HCT116 (cell line): ENCODE measurements at regions not wholly inside any gene's neighbourhood (a gene's known extent, or its start where the extent isn't known, plus 50 kb on each side); places are given as distances from the start of the nearest gene placed in this dataset.

Experiments
- ATAC-seq: fragments of 200-7000 bp; cut with Tn5 transposase; 2 replicates; pipeline ENCODE4 v1.9.1; 2020; ENCODE audit warnings: mild to moderate bottlenecking, moderate library complexity
- BruUV-seq: library from RNA; stranded (reverse); fragments of 400-500 nt; replicated peaks from 2 replicates; lab custom pipeline; 2021; lab: Mats Ljungman, UMichigan
- CTCF ChIA-PET: fragments of 300-600 bp; sonication (Branson Sonifier 250); formaldehyde crosslinking; loops from one replicate; lab custom pipeline; 2021; ENCODE audit warnings: antibody characterized with exemption; lab: Charles Lee
- POLR2A ChIA-PET: fragments of 300-600, 350-600 bp; sonication (Branson Sonifier 250); formaldehyde crosslinking; loops from one replicate; lab custom pipeline; 2021; ENCODE audit warnings: antibody characterized with exemption; lab: Charles Lee
- RAD21 ChIA-PET, 2 experiments: fragments of 300-600 bp; sonication (Branson Sonifier 250); formaldehyde crosslinking; loops; one replicate each; lab custom pipeline; 2023; ENCODE audit warnings: low total read pairs in 2 of 2; ENCODE audit not compliant: uncharacterized antibody in 2 of 2, unreplicated experiment in 2 of 2, low non-redundant PET in 1 of 2; lab: Charles Lee
- DNase-seq: peaks from one replicate; pipeline ENCODE4 v3.0.0-alpha.2; 2010; ENCODE audit warnings: low read depth, low spot score
- H2AFZ ChIP-seq: fragments of 200-600 bp; shearing (Covaris generic), sonication (generic); 2 replicates; pipeline ENCODE4 v1.6.1; 2017; ENCODE audit warnings: low read depth, mixed run types, mixed read lengths, antibody characterized with exemption, low read length; ENCODE audit not compliant: poor library complexity, severe bottlenecking
- H3K27ac ChIP-seq: 2 replicates; pipeline ENCODE4 v1.5.1; 2012; ENCODE audit warnings: low read depth, low read length
- H3K27me3 ChIP-seq: fragments of 200-600 bp; sonication (generic); 2 replicates; pipeline ENCODE4 v1.6.1; 2016; ENCODE audit warnings: mixed run types, low read length, mixed read lengths; ENCODE audit not compliant: insufficient read depth
- H3K36me3 ChIP-seq, 2 experiments: fragments of 200-500 bp in 1 of 2; fragments of 200-600 bp in 1 of 2; sonication (Bioruptor generic) in 1 of 2; sonication (generic) in 1 of 2; 2 replicates each; pipeline versions ENCODE4 v1.5.1 to v1.6.1; 2014 to 2016; ENCODE audit warnings: low read length in 2 of 2, inconsistent platforms in 1 of 2, mixed read lengths in 1 of 2, mixed run types in 1 of 2; ENCODE audit not compliant: insufficient read depth in 2 of 2, control insufficient read depth in 1 of 2
- H3K4me1 ChIP-seq, 2 experiments: fragments of 200-600 bp in 1 of 2; sonication (generic) in 1 of 2; 2 replicates each; pipeline versions ENCODE4 v1.5.1 to v1.6.1; 2012 to 2017; ENCODE audit warnings: low read length in 2 of 2, inconsistent platforms in 1 of 2, mild to moderate bottlenecking in 1 of 2, mixed read lengths in 1 of 2, mixed run types in 1 of 2, moderate library complexity in 1 of 2; ENCODE audit not compliant: insufficient read depth in 2 of 2, control insufficient read depth in 1 of 2
- H3K4me2 ChIP-seq: fragments of 200-600 bp; sonication (generic); 2 replicates; pipeline ENCODE4 v1.6.1; 2017; ENCODE audit warnings: mixed run types, low read length, mixed read lengths
- H3K4me3 ChIP-seq, 2 experiments: fragments of 200-600 bp in 1 of 2; sonication (generic) in 1 of 2; replicated peaks in 1 of 2; 2 replicates each; pipeline ENCODE4 v1.5.1; 2011 to 2016; ENCODE audit warnings: low read length in 2 of 2, control low read depth in 1 of 2, low read depth in 1 of 2, mild to moderate bottlenecking in 1 of 2, mixed read lengths in 1 of 2, mixed run types in 1 of 2
- H3K79me2 ChIP-seq: fragments of 200-600 bp; sonication (generic); 2 replicates; pipeline ENCODE4 v1.6.1; 2017; ENCODE audit warnings: mild to moderate bottlenecking, mixed run types, low read length, moderate library complexity, mixed read lengths; ENCODE audit not compliant: insufficient read depth
- H3K9ac ChIP-seq: fragments of 200-600 bp; sonication (generic); 2 replicates; pipeline ENCODE4 v1.6.1; 2016; ENCODE audit warnings: low read length, mixed read lengths
- H3K9me2 ChIP-seq: fragments of 200-600 bp; sonication (generic), shearing (Covaris generic); 2 replicates; pipeline ENCODE4 v1.6.1; 2017; ENCODE audit warnings: mixed run types, mild to moderate bottlenecking, moderate library complexity; ENCODE audit not compliant: insufficient read depth
- H3K9me3 ChIP-seq, 2 experiments: fragments of 200-500 bp in 1 of 2; fragments of 200-600 bp in 1 of 2; sonication (Bioruptor generic) in 1 of 2; sonication (generic) in 1 of 2; 2 replicates each; pipeline ENCODE4 v1.6.1; 2014 to 2017; ENCODE audit warnings: low read length in 2 of 2, mixed read lengths in 2 of 2, inconsistent platforms in 1 of 2, low read depth in 1 of 2, mild to moderate bottlenecking in 1 of 2, mixed run types in 1 of 2, moderate library complexity in 1 of 2; ENCODE audit not compliant: control insufficient read depth in 1 of 2, insufficient read depth in 1 of 2
- H4K20me1 ChIP-seq: fragments of 200-600 bp; sonication (generic), shearing (Covaris generic); 2 replicates; pipeline ENCODE4 v1.6.1; 2017; ENCODE audit warnings: mixed run types, mild to moderate bottlenecking, moderate library complexity; ENCODE audit not compliant: insufficient read depth
- CBX3 ChIP-seq: IDR thresholded peaks from 2 replicates; pipeline ENCODE4 v1.6.1; 2012; ENCODE audit warnings: low read depth
- ELF1 ChIP-seq: IDR thresholded peaks from 2 replicates; pipeline ENCODE4 v1.6.1; 2012; ENCODE audit warnings: low read depth, borderline replicate concordance
- EZH2 ChIP-seq: fragments of 200-600 bp; sonication (generic); IDR thresholded peaks from 2 replicates; pipeline ENCODE4 v1.6.1; 2017; ENCODE audit warnings: antibody characterized with exemption, mixed run types
- EZH2phosphoT487 ChIP-seq: fragments of 200-600 bp; IDR thresholded peaks from 2 replicates; pipeline ENCODE4 v1.6.1; 2018; ENCODE audit warnings: antibody characterized with exemption, borderline replicate concordance
- FOSL1 ChIP-seq: IDR thresholded peaks from 2 replicates; pipeline ENCODE4 v1.6.1; 2012; ENCODE audit warnings: low read depth
- JUND ChIP-seq: IDR thresholded peaks from 2 replicates; pipeline ENCODE4 v1.6.1; 2012
- POLR2A ChIP-seq: IDR thresholded peaks from 2 replicates; pipeline ENCODE4 v1.7.0; 2011; ENCODE audit warnings: borderline replicate concordance; ENCODE audit not compliant: insufficient read depth, insufficient read length; ENCODE audit errors: extremely low read depth
- POLR2AphosphoS5 ChIP-seq: IDR thresholded peaks from 2 replicates; pipeline ENCODE4 v1.6.1; 2011; ENCODE audit warnings: mild to moderate bottlenecking, low read depth, low read length, moderate library complexity
- SP1 ChIP-seq: IDR thresholded peaks from 2 replicates; pipeline ENCODE4 v1.6.1; 2012; ENCODE audit warnings: low read depth
- TCF7L2 ChIP-seq: IDR thresholded peaks from 2 replicates; pipeline ENCODE4 v1.7.0; 2011; ENCODE audit warnings: borderline replicate concordance, inconsistent platforms; ENCODE audit not compliant: insufficient read depth, insufficient read length; ENCODE audit errors: extremely low read depth
- YY1 ChIP-seq: IDR thresholded peaks from 2 replicates; pipeline ENCODE4 v1.6.1; 2011; ENCODE audit warnings: low read length, low read depth, moderate library complexity, mild to moderate bottlenecking; ENCODE audit not compliant: insufficient replicate concordance; ENCODE audit errors: extremely low read depth
- ZFX ChIP-seq: fragments of 450-650 bp; IDR thresholded peaks from 2 replicates; pipeline ENCODE4 v1.6.1; 2017
- intact Hi-C: fragments of 100-400 bp; cut with micrococcal nuclease; formaldehyde crosslinking; loops from 2 replicates; pipeline ENCODE4 v1.10.0; 2022
- TF ChIP-seq, protein P1 (sequence below): IDR thresholded peaks from 2 replicates; pipeline ENCODE4 v1.6.1; 2011; ENCODE audit warnings: mild to moderate bottlenecking, low read length, moderate library complexity; ENCODE audit not compliant: insufficient replicate concordance; ENCODE audit errors: extremely low read depth

DNA sequence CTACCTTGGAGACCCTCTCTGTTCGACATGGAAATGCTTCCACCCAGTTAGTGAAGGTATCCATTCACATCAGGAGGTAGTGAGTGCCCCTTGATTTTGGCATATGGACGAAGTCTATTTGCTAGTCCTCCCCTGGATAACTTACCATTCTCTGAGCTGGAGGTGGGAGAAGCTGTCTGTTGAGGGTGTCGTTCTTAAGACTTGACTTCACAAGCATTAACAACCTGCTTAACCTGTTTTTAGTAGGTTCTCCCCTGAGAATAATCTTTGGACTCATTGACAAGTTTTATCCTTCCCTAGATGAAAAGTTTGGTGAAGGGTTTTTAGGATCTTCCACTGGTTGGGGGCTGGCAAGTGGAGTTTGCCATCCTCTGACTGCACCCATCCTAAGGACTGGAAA is 1053.8 kb upstream of the CNTN5 start:
- ChIA-PET CTCF (no interaction called here), RAD21 (no interaction called here), POLR2A (no interaction called here)
- no peak overlapping the region for H3K4me3 ChIP-seq
- no peaks in the 10 kb centered on the region for H3K36me3 ChIP-seq
- no peak for TF ChIP-seq EZH2phosphoT487
- no peak for TF ChIP-seq CBX3
- no peak for TF ChIP-seq FOSL1
- TF ChIP-seq TCF7L2 = no peak
- no peak for TF ChIP-seq SP1
- no peak for TF ChIP-seq YY1
- TF ChIP-seq POLR2A = no peak
- TF ChIP-seq ELF1 = no peak
- TF ChIP-seq EZH2 = no peak
- TF ChIP-seq, protein P1, sequence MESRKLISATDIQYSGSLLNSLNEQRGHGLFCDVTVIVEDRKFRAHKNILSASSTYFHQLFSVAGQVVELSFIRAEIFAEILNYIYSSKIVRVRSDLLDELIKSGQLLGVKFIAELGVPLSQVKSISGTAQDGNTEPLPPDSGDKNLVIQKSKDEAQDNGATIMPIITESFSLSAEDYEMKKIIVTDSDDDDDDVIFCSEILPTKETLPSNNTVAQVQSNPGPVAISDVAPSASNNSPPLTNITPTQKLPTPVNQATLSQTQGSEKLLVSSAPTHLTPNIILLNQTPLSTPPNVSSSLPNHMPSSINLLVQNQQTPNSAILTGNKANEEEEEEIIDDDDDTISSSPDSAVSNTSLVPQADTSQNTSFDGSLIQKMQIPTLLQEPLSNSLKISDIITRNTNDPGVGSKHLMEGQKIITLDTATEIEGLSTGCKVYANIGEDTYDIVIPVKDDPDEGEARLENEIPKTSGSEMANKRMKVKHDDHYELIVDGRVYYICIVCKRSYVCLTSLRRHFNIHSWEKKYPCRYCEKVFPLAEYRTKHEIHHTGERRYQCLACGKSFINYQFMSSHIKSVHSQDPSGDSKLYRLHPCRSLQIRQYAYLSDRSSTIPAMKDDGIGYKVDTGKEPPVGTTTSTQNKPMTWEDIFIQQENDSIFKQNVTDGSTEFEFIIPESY = no peak
- no peak for TF ChIP-seq POLR2AphosphoS5
- no peak for TF ChIP-seq ZFX
- TF ChIP-seq JUND = no peak
- H3K9me2 ChIP-seq = no peaks in the 10 kb centered on the region
- no peak overlapping the region for H3K4me2 ChIP-seq
- no peak overlapping the region for H3K27ac ChIP-seq
- no peaks in the 10 kb centered on the region for H3K79me2 ChIP-seq
- peaks cover 4% of the 10 kb centered on the region in 2 experiments; a peak in 2 of 4 replicates for H3K9me3 ChIP-seq
- no peaks in the 10 kb centered on the region for H3K27me3 ChIP-seq
- BruUV-seq = no TSS peak
- no peaks in the 10 kb centered on the region for H3K4me1 ChIP-seq
- DNase-seq = no peak
- H3K9ac ChIP-seq = no peak overlapping the region
- H2AFZ ChIP-seq = no peak overlapping the region
- no peak for ATAC-seq
- H4K20me1 ChIP-seq = no peaks in the 10 kb centered on the region
- intact Hi-C loops = no loop called here
